H1 (cell line): ENCODE measurements at regions not wholly inside any gene's neighbourhood (a gene's known extent, or its start where the extent isn't known, plus 50 kb on each side); places are given as distances from the start of the nearest gene placed in this dataset.

Source experiments
- CBX8 ChIP-seq: fragments of 300-800, 300-1000 bp; sonication (generic); IDR thresholded peaks from 2 replicates; pipeline ENCODE4 v1.7.1; 2016; ENCODE audit warnings: low read depth, low read length, borderline replicate concordance
- NANOG ChIP-seq: IDR thresholded peaks from 2 replicates; pipeline ENCODE4 v1.6.1; 2011; ENCODE audit warnings: low read length, low read depth, mild to moderate bottlenecking, inconsistent platforms; ENCODE audit not compliant: insufficient read depth, poor library complexity, severe bottlenecking
- TF ChIP-seq, protein P1 (sequence below): IDR thresholded peaks from 2 replicates; pipeline ENCODE4 v1.6.1; 2011; ENCODE audit warnings: low read depth, mild to moderate bottlenecking, low read length; ENCODE audit not compliant: insufficient read depth

DNA sequence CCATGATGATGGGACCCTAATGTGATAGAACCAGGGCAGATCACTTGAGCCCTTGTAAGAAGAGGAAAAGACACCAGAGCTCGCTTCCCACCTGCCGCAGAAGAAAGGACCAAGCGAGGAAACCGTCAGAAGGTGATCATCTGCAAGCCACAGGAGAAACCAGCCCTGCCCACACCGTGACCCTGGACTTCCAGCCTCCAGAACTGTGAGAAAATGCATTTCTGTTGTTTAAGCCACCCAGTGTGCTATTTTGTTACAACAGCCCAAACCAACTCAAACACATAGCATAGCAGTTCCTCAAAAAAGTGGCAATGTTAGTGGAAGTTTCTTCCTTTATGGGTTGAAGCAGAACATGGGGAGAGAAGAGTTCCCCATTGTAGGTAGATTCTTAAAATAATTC, 107.9 kb upstream of the BCL2L14 start (continued):
- TF ChIP-seq, protein P1, sequence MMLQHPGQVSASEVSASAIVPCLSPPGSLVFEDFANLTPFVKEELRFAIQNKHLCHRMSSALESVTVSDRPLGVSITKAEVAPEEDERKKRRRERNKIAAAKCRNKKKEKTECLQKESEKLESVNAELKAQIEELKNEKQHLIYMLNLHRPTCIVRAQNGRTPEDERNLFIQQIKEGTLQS: no peak
- TF ChIP-seq CBX8 (no peak), NANOG (no peak)
